ENCODE measurements at regions not wholly inside any gene's neighbourhood (a gene's known extent, or its start where the extent isn't known, plus 50 kb on each side); places are given as distances from the start of the nearest gene placed in this dataset.

GRCh38 chr2:207334624-207335371 is 169.1 kb upstream of the KLF7 start:
- TF ChIP-seq REST (IDR thresholded peaks at IDR 0.05; ENCODE audit: insufficient read depth in 1 of 2, low read depth in 2 of 2, low read length in 2 of 2), result peak in 1 of 2 experiments; percentile 55; a peak in 1 of 4 replicates
- no peak; the same call in 1 of the 2 replicates for TF ChIP-seq TAF1 (IDR thresholded peaks at IDR 0.05; ENCODE audit: borderline replicate concordance, insufficient read depth, low read length)

- TF ChIP-seq FOXP2 (optimal IDR thresholded peaks at IDR 0.05; ENCODE audit: borderline replicate concordance, extremely low read depth, extremely low read length, insufficient read depth) (no peak), POLR2AphosphoS5 (IDR thresholded peaks at IDR 0.05; ENCODE audit: low read depth, low read length) (no peak), SIN3A (IDR thresholded peaks at IDR 0.05; ENCODE audit: borderline replicate concordance, insufficient read depth, low read length) (no peak), REST (IDR thresholded peaks at IDR 0.05; ENCODE audit: insufficient read depth in 1 of 2, low read depth in 2 of 2, low read length in 2 of 2) (no peak), TAF1 (IDR thresholded peaks at IDR 0.05; ENCODE audit: borderline replicate concordance, insufficient read depth, low read length) (no peak)
Measured at GRCh38 chr2:207337234-207338219, 171.8 kb upstream of the KLF7 start.

GRCh38 chr2:207338220-207338607 is 172.5 kb upstream of the KLF7 start:
- TF ChIP-seq FOXP2 (optimal IDR thresholded peaks at IDR 0.05; ENCODE audit: borderline replicate concordance, extremely low read depth, extremely low read length, insufficient read depth) (no peak), SIN3A (IDR thresholded peaks at IDR 0.05; ENCODE audit: borderline replicate concordance, insufficient read depth, low read length) (no peak), POLR2AphosphoS5 (IDR thresholded peaks at IDR 0.05; ENCODE audit: low read depth, low read length) (no peak), TAF1 (IDR thresholded peaks at IDR 0.05; ENCODE audit: borderline replicate concordance, insufficient read depth, low read length) (no peak), REST (IDR thresholded peaks at IDR 0.05; ENCODE audit: insufficient read depth in 1 of 2, low read depth in 2 of 2, low read length in 2 of 2) (no peak)

GRCh38 chr2:207338610-207339009 is 172.9 kb upstream of the KLF7 start:
- TF ChIP-seq REST (IDR thresholded peaks at IDR 0.05; ENCODE audit: insufficient read depth in 1 of 2, low read depth in 2 of 2, low read length in 2 of 2) (no peak), TAF1 (IDR thresholded peaks at IDR 0.05; ENCODE audit: borderline replicate concordance, insufficient read depth, low read length) (no peak), FOXP2 (optimal IDR thresholded peaks at IDR 0.05; ENCODE audit: borderline replicate concordance, extremely low read depth, extremely low read length, insufficient read depth) (no peak), SIN3A (IDR thresholded peaks at IDR 0.05; ENCODE audit: borderline replicate concordance, insufficient read depth, low read length) (no peak)
